KMS-11 (cell line): ENCODE measurements at regions not wholly inside any gene's neighbourhood (a gene's known extent, or its start where the extent isn't known, plus 50 kb on each side); places are given as distances from the start of the nearest gene placed in this dataset.

Experiments used
- H2AFZ ChIP-seq: fragments of 200-600 bp; sonication (generic); 2 replicates; pipeline ENCODE4 v1.6.1; 2016; ENCODE audit warnings: antibody characterized with exemption, mixed run types, low read depth
- H3K27ac ChIP-seq: fragments of 200-600 bp; sonication (generic); 2 replicates; pipeline ENCODE4 v1.6.1; 2016; ENCODE audit warnings: mild to moderate bottlenecking, mixed run types
- H3K27me3 ChIP-seq: fragments of 200-600 bp; sonication (generic); 2 replicates; pipeline ENCODE4 v1.6.1; 2017; ENCODE audit warnings: mild to moderate bottlenecking, low read depth, mixed run types, moderate library complexity; ENCODE audit not compliant: insufficient read depth
- H3K36me3 ChIP-seq: fragments of 200-600 bp; sonication (generic); 2 replicates; pipeline ENCODE4 v1.6.1; 2017; ENCODE audit warnings: mild to moderate bottlenecking, mixed run types; ENCODE audit not compliant: insufficient read depth
- H3K4me1 ChIP-seq: fragments of 200-600 bp; sonication (generic); 2 replicates; pipeline ENCODE4 v1.6.1; 2016; ENCODE audit warnings: mild to moderate bottlenecking, low read depth, mixed run types; ENCODE audit not compliant: poor library complexity, severe bottlenecking
- H3K4me2 ChIP-seq: fragments of 200-600 bp; sonication (generic); 2 replicates; pipeline ENCODE4 v1.7.0; 2016; ENCODE audit warnings: mild to moderate bottlenecking, mixed run types
- H3K4me3 ChIP-seq: fragments of 200-600 bp; sonication (generic); IDR thresholded peaks from 2 replicates; pipeline ENCODE4 v1.6.1; 2017; ENCODE audit warnings: low read depth, low read length, mixed read lengths; ENCODE audit not compliant: insufficient read depth
- H3K79me2 ChIP-seq: fragments of 200-600 bp; sonication (generic); 2 replicates; pipeline ENCODE4 v1.6.1; 2016; ENCODE audit warnings: low read depth, mixed run types; ENCODE audit not compliant: insufficient read depth
- H3K9ac ChIP-seq: fragments of 200-600 bp; sonication (generic); 2 replicates; pipeline ENCODE4 v1.6.1; 2016; ENCODE audit warnings: mild to moderate bottlenecking, mixed run types
- H4K20me1 ChIP-seq: fragments of 200-600 bp; sonication (generic); 2 replicates; pipeline ENCODE4 v1.6.1; 2016; ENCODE audit warnings: mild to moderate bottlenecking, mixed run types; ENCODE audit not compliant: insufficient read depth
- CTCF ChIP-seq: fragments of 200-600 bp; sonication (generic); conservative IDR thresholded peaks from 2 replicates; pipeline ENCODE4 v1.6.1; 2017; ENCODE audit warnings: low read depth, mild to moderate bottlenecking, antibody characterized with exemption, low read length, moderate library complexity, mixed read lengths

GRCh38 chr3:65146179-65146578 lies 458.4 kb upstream of the ADAMTS9 start:
- Histone ChIP-seq H3K4me1 (no peaks in the 10 kb centered on the region), H3K27ac (no peak overlapping the region), H3K4me3 (no peak overlapping the region), H3K4me2 (no peak overlapping the region), H3K9ac (no peak overlapping the region), H4K20me1 (no peaks in the 10 kb centered on the region), H2AFZ (no peak overlapping the region), H3K36me3 (no peaks in the 10 kb centered on the region), H3K27me3 (no peaks in the 10 kb centered on the region), H3K79me2 (no peaks in the 10 kb centered on the region)
- TF ChIP-seq CTCF: no peak

GRCh38 chr3:65145680-65146079 lies 457.9 kb upstream of the ADAMTS9 start:
- Histone ChIP-seq H3K4me2 (no peak overlapping the region), H4K20me1 (no peaks in the 10 kb centered on the region), H3K27me3 (no peaks in the 10 kb centered on the region), H3K36me3 (no peaks in the 10 kb centered on the region), H3K9ac (no peak overlapping the region), H3K79me2 (no peaks in the 10 kb centered on the region), H3K4me3 (no peak overlapping the region), H2AFZ (no peak overlapping the region), H3K27ac (no peak overlapping the region), H3K4me1 (no peaks in the 10 kb centered on the region)
- TF ChIP-seq CTCF: no peak

- no peak overlapping the region for H3K9ac ChIP-seq
- H3K27me3 ChIP-seq: no peaks in the 10 kb centered on the region
- H3K4me1 ChIP-seq: no peaks in the 10 kb centered on the region
- no peak overlapping the region for H2AFZ ChIP-seq
- no peak overlapping the region for H3K27ac ChIP-seq
- H3K4me3 ChIP-seq: no peak overlapping the region
- no peak for TF ChIP-seq CTCF
- H3K4me2 ChIP-seq: no peak overlapping the region
- H4K20me1 ChIP-seq: no peaks in the 10 kb centered on the region
- no peaks in the 10 kb centered on the region for H3K36me3 ChIP-seq
- no peaks in the 10 kb centered on the region for H3K79me2 ChIP-seq
Measured at GRCh38 chr3:65144791-65145351, 457.1 kb upstream of the ADAMTS9 start.

GRCh38 chr3:65142456-65142855 lies 454.7 kb upstream of the ADAMTS9 start:
- Histone ChIP-seq H3K27me3 (no peaks in the 10 kb centered on the region), H3K36me3 (no peaks in the 10 kb centered on the region), H3K27ac (no peak overlapping the region), H3K4me1 (no peaks in the 10 kb centered on the region), H4K20me1 (no peaks in the 10 kb centered on the region), H3K4me3 (no peak overlapping the region), H3K79me2 (no peaks in the 10 kb centered on the region), H3K4me2 (no peak overlapping the region), H2AFZ (no peak overlapping the region), H3K9ac (no peak overlapping the region)
- TF ChIP-seq CTCF: no peak
